LNCaP clone FGC (cell line): ENCODE measurements at regions not wholly inside any gene's neighbourhood (a gene's known extent, or its start where the extent isn't known, plus 50 kb on each side); places are given as distances from the start of the nearest gene placed in this dataset.
A peak's percentile ranks its signal among the peaks of the same experiment; 100 is the strongest.

Experiments used
- DNase-seq: peaks from one replicate; pipeline ENCODE4 v3.0.0-alpha.2; 2011; ENCODE audit warnings: low read depth
- H3K4me3 ChIP-seq: 2 replicates; pipeline ENCODE4 v1.5.1; 2011; ENCODE audit warnings: mild to moderate bottlenecking, low read depth, low read length, control low read depth
- TF ChIP-seq, protein P1 (sequence below): IDR thresholded peaks from 2 replicates; pipeline ENCODE4 v1.5.1; 2012; ENCODE audit warnings: mild to moderate bottlenecking; ENCODE audit not compliant: control insufficient read depth, insufficient read depth; ENCODE audit errors: extremely low read depth

DNA sequence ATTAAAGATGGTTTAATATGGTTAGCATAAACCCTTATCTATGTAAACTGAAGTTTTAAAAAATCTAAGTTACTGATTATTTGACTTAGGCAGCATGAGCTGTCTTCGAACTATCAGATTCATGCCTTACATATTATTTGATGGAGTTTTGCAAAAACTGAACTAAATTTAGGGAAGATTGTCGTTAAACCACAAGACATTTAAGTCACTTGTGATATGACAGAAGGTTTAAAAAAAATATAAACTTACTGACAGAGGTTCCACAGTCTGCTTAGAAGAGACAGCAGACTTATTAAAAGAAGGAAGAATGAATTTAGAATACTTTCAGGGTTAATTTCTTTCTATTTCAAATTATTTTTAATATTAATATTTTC, 110.9 kb upstream of the FRY start:
- no peak overlapping the region for H3K4me3 ChIP-seq
- TF ChIP-seq, protein P1, sequence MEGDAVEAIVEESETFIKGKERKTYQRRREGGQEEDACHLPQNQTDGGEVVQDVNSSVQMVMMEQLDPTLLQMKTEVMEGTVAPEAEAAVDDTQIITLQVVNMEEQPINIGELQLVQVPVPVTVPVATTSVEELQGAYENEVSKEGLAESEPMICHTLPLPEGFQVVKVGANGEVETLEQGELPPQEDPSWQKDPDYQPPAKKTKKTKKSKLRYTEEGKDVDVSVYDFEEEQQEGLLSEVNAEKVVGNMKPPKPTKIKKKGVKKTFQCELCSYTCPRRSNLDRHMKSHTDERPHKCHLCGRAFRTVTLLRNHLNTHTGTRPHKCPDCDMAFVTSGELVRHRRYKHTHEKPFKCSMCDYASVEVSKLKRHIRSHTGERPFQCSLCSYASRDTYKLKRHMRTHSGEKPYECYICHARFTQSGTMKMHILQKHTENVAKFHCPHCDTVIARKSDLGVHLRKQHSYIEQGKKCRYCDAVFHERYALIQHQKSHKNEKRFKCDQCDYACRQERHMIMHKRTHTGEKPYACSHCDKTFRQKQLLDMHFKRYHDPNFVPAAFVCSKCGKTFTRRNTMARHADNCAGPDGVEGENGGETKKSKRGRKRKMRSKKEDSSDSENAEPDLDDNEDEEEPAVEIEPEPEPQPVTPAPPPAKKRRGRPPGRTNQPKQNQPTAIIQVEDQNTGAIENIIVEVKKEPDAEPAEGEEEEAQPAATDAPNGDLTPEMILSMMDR, result no peak
- no peak for DNase-seq

DNA sequence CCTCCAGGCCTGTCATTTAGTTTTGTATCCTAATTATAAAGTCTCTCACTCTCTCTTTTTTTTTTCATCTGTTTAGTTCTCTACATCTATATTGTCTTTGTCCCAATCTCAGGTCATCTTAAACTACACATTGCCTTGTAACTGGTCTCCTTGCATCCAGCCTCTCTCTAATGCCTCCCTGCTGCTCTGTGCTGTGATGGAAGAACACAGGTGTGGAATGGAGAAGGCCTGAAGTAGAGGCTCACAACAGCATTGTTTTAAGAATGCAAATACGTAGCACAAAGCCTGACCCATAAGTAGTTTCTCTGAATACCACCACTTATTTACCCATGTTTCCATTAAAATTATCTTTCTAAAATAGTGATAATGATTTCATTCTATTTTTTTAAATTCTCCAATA, 108.8 kb upstream of the FRY start:
- no peak overlapping the region for H3K4me3 ChIP-seq
- TF ChIP-seq, protein P1, result no peak
- DNase-seq, result no peak

DNA sequence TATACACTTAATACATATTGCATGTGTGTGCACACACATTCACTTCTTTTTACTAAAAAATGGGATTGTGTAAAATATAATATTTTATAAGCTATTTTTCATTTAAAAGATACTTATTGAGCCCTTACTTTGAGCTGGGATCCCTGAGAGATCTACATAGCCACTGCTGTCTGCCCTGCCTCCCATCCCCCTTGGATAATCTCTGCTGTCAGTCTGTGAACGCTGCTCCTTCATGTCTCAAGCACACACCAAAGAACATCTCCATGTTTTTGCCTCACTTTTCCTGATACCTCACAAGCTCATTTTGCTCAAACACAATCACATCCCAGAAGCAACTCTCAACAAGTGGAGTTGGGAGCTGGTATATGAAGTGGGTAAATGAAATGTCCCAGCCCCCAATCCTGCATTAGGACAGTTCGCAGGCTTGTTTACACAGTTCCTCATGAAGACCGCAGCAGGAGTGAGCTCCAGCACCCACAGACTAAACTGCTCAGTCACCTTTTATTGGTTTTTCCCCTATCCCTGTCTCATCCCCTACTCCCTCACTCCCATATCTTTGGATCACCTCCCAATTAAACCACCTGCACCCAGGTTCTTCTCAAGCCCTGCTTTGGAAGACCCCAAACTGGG, 108.3 kb upstream of the FRY start:
- TF ChIP-seq, protein P1, result no peak
- DNase-seq, result no peak
- no peak overlapping the region for H3K4me3 ChIP-seq

DNA sequence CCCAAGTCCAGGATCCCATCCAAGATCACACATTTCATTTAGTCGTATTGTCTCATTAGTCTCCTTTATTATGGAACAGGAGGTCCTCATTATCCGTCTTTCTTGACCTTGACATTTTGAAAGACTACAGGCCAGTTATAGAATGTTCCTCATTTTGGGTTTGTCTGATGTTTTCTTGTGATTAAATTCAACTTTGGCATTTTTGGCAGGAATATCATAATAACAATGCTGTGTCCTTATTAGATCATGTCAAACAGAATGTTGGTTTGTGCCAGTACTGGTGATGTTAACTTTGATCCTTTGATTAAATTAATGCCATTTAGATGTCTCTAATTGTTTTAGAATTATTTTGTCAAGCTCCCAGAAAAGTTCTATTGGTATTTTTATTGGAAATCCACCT, 106.5 kb upstream of the FRY start:
- no peak for DNase-seq
- TF ChIP-seq, protein P1, result no peak
- H3K4me3 ChIP-seq, result no peak overlapping the region

DNA sequence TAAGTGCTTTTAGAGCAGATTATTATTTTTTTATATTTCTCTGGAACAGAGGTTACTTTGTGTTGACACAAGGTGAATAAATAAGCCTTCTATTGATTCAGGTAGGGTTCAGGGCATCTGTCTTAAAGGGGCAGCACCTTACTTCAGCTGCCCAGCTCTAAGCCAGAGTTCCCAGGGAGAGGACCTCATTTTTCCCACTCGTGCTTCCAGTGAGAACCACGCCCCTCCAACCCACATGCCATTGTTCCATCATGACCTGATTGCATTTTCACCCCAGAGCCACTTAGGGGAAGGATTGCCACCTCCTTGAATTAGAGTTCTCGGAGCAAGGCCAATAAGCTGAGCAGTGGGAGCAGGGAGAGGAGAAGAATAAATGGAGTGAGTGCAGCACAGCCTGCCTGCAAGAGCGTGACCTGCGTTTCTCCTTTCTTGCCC, 104.3 kb upstream of the FRY start:
- TF ChIP-seq, protein P1, result no peak

DNA sequence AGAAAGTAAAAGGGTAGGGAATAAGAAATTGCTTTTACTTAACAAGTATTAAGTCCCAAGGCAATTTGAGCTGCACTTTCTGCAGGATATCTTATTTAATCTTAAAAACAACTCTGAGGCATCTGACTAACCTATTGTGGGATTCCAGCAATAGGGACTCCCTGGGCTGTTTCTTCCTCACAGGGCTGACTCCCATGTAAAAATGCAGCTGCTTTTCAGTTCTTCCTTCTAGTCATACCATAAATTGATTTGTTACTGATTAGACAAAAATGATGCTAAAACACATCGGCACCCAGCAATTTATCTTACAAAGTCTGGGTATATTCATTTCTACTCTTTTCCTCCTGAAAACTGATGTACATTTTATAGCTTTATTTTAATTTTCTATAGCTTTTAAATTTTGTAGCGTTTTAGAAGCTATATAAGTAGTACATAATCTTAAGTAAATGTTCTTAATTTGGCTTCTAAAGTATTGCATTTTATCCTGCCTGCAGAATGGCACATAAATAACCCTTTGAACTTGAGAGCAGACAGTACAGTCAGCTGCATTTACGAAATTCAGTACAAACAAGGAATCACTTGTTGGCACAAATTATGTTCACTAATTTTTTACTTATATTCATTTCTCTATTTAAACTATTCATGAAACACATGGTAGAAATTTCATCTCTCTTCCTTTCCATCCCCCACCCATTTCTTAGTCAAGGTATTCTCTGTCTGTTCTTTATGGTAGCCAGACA, 102.4 kb upstream of the FRY start:
- TF ChIP-seq, protein P1, result no peak
- DNase-seq, result no peak
- H3K4me3 ChIP-seq, result no peak overlapping the region

More for the DNA sequence above, 104.3 kb upstream of the FRY start:
- H3K4me3 ChIP-seq, result peak overlapping the region; percentile 24
- peak; percentile 50 for DNase-seq
